ENCODE measurements at regions not wholly inside any gene's neighbourhood (a gene's known extent, or its start where the extent isn't known, plus 50 kb on each side); places are given as distances from the start of the nearest gene placed in this dataset.

- TF ChIP-seq, protein P1, sequence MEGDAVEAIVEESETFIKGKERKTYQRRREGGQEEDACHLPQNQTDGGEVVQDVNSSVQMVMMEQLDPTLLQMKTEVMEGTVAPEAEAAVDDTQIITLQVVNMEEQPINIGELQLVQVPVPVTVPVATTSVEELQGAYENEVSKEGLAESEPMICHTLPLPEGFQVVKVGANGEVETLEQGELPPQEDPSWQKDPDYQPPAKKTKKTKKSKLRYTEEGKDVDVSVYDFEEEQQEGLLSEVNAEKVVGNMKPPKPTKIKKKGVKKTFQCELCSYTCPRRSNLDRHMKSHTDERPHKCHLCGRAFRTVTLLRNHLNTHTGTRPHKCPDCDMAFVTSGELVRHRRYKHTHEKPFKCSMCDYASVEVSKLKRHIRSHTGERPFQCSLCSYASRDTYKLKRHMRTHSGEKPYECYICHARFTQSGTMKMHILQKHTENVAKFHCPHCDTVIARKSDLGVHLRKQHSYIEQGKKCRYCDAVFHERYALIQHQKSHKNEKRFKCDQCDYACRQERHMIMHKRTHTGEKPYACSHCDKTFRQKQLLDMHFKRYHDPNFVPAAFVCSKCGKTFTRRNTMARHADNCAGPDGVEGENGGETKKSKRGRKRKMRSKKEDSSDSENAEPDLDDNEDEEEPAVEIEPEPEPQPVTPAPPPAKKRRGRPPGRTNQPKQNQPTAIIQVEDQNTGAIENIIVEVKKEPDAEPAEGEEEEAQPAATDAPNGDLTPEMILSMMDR (conservative IDR thresholded peaks at IDR 0.05 in 1 of 2, IDR thresholded peaks at IDR 0.05 in 1 of 2; ENCODE audit: extremely low read depth in 1 of 2, insufficient read depth in 1 of 2, low read depth in 1 of 2, low read length in 2 of 2): no peak
- no peak for TF ChIP-seq EZH2 (IDR thresholded peaks at IDR 0.05; ENCODE audit: borderline replicate concordance, low read length)
These were observed 88.3 kb upstream of the UBE3A start for GRCh38 chr15:25527118-25527517.
